Ishikawa (cell line): ENCODE measurements at regions not wholly inside any gene's neighbourhood (a gene's known extent, or its start where the extent isn't known, plus 50 kb on each side); places are given as distances from the start of the nearest gene placed in this dataset.

Experiments
- CEBPB ChIP-seq: IDR thresholded peaks from 2 replicates; pipeline ENCODE4 v1.6.1; 2012
- CREB1 ChIP-seq: IDR thresholded peaks from 2 replicates; pipeline ENCODE4 v1.6.1; 2012; ENCODE audit warnings: low read depth
- EP300 ChIP-seq: IDR thresholded peaks from 2 replicates; pipeline ENCODE4 v1.6.1; 2012; ENCODE audit warnings: borderline replicate concordance
- FOXM1 ChIP-seq: IDR thresholded peaks from 2 replicates; pipeline ENCODE4 v1.6.1; 2012; ENCODE audit warnings: low read depth, borderline replicate concordance
- TAF1 ChIP-seq: IDR thresholded peaks from 2 replicates; pipeline ENCODE4 v1.6.1; 2012; ENCODE audit warnings: low read depth, mild to moderate bottlenecking
- TCF12 ChIP-seq: IDR thresholded peaks from 2 replicates; pipeline ENCODE4 v1.6.1; 2012; ENCODE audit warnings: low read depth
- TEAD4 ChIP-seq: IDR thresholded peaks from 2 replicates; pipeline ENCODE4 v1.6.1; 2012
- TF ChIP-seq, protein P1 (sequence below): IDR thresholded peaks from 2 replicates; pipeline ENCODE4 v1.6.1; 2012; ENCODE audit warnings: low read depth, mild to moderate bottlenecking
- TF ChIP-seq, protein P2 (sequence below): IDR thresholded peaks from 2 replicates; pipeline ENCODE4 v1.6.1; 2012
- TF ChIP-seq, protein P3 (sequence below): IDR thresholded peaks from 2 replicates; pipeline ENCODE4 v1.6.1; 2012

DNA sequence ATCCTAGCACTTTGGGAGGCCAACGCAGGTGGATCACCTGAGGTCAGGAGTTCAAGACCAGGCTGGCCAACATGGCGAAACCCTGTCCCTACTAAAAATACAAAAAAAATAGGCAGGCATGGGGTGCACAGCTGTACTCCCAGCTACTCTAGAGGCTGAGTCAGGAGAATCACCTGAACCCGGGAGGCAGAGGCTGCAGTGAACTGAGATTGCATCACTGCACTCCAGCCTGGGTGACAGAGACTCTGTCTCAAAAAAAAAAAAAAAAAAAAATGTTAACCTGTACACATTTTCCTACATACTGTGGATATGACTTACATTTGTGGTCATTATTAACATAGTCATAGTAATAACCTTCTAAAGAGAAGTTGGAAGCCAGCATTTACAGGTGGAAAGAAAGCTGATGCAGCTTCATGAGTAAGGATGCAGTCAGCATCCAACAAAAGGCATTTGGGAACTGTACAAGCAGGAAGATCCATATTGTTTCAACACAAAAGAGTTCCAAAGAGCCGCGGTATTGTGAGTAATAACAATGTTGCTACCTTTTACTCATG is 186.2 kb downstream of the GPX5 start:
- TF ChIP-seq FOXM1 (no peak), CEBPB (no peak), TEAD4 (no peak), CREB1 (no peak), EP300 (no peak), TCF12 (no peak), TAF1 (no peak)
- TF ChIP-seq, protein P1, sequence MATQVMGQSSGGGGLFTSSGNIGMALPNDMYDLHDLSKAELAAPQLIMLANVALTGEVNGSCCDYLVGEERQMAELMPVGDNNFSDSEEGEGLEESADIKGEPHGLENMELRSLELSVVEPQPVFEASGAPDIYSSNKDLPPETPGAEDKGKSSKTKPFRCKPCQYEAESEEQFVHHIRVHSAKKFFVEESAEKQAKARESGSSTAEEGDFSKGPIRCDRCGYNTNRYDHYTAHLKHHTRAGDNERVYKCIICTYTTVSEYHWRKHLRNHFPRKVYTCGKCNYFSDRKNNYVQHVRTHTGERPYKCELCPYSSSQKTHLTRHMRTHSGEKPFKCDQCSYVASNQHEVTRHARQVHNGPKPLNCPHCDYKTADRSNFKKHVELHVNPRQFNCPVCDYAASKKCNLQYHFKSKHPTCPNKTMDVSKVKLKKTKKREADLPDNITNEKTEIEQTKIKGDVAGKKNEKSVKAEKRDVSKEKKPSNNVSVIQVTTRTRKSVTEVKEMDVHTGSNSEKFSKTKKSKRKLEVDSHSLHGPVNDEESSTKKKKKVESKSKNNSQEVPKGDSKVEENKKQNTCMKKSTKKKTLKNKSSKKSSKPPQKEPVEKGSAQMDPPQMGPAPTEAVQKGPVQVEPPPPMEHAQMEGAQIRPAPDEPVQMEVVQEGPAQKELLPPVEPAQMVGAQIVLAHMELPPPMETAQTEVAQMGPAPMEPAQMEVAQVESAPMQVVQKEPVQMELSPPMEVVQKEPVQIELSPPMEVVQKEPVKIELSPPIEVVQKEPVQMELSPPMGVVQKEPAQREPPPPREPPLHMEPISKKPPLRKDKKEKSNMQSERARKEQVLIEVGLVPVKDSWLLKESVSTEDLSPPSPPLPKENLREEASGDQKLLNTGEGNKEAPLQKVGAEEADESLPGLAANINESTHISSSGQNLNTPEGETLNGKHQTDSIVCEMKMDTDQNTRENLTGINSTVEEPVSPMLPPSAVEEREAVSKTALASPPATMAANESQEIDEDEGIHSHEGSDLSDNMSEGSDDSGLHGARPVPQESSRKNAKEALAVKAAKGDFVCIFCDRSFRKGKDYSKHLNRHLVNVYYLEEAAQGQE, result no peak
- TF ChIP-seq, protein P2, sequence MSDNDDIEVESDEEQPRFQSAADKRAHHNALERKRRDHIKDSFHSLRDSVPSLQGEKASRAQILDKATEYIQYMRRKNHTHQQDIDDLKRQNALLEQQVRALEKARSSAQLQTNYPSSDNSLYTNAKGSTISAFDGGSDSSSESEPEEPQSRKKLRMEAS, result no peak
- TF ChIP-seq, protein P3, sequence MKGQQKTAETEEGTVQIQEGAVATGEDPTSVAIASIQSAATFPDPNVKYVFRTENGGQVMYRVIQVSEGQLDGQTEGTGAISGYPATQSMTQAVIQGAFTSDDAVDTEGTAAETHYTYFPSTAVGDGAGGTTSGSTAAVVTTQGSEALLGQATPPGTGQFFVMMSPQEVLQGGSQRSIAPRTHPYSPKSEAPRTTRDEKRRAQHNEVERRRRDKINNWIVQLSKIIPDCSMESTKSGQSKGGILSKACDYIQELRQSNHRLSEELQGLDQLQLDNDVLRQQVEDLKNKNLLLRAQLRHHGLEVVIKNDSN, result no peak
